Activated T-cell treated with anti-CD3 and anti-CD28 coated beads, Interleukin-2, amount 50 U/mL, for 24 hours (primary cell): ENCODE measurements at regions not wholly inside any gene's neighbourhood (a gene's known extent, or its start where the extent isn't known, plus 50 kb on each side); places are given as distances from the start of the nearest gene placed in this dataset.

Experiments used
- DNase-seq: peaks from one replicate; pipeline ENCODE4 v3.0.0-alpha.2; 2020
- H3K27ac Mint-ChIP-seq: 2 replicates; pipeline ENCODE4 v1.8.0; 2020; ENCODE audit warnings: mild to moderate bottlenecking, mixed read lengths
- H3K27me3 Mint-ChIP-seq: 2 replicates; pipeline ENCODE4 v1.8.0; 2020; ENCODE audit warnings: mixed read lengths
- H3K36me3 Mint-ChIP-seq: 2 replicates; pipeline ENCODE4 v1.8.0; 2020; ENCODE audit warnings: low read depth, mixed read lengths
- H3K4me1 Mint-ChIP-seq: 2 replicates; pipeline ENCODE4 v1.8.0; 2020; ENCODE audit warnings: low read depth, mixed read lengths
- H3K4me3 Mint-ChIP-seq: 2 replicates; pipeline ENCODE4 v1.8.0; 2020; ENCODE audit warnings: mild to moderate bottlenecking, moderate library complexity, mixed read lengths
- H3K9me3 Mint-ChIP-seq: 2 replicates; pipeline ENCODE4 v1.8.0; 2020; ENCODE audit warnings: mixed read lengths

DNA sequence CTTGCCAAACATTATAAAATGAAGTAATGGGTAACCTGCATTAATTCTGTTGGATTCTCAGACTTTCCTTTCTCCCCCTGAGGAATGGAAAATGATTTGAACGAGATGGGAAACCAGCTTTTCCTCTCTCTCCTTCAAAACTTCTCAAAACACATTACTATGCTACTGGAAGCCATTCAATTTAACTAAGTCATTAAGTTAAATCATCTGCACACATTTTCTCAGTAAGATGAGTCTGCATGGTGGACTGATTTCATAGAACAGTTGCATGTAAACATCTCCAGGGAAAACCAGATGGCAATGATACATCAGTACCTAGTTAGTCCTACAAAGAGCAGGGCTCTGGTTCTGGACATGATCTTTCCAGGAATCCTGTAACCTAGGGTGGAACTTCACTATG, 59.9 kb downstream of the BMP4 start:
- H3K4me1 Mint-ChIP-seq, result peaks cover 2% of the 10 kb centered on the region
- no peaks in the 10 kb centered on the region for H3K9me3 Mint-ChIP-seq
- H3K4me3 Mint-ChIP-seq, result no peak overlapping the region
- no peak for DNase-seq
- no peaks in the 10 kb centered on the region for H3K36me3 Mint-ChIP-seq
- H3K27me3 Mint-ChIP-seq, result no peaks in the 10 kb centered on the region
- no peak overlapping the region for H3K27ac Mint-ChIP-seq

DNA sequence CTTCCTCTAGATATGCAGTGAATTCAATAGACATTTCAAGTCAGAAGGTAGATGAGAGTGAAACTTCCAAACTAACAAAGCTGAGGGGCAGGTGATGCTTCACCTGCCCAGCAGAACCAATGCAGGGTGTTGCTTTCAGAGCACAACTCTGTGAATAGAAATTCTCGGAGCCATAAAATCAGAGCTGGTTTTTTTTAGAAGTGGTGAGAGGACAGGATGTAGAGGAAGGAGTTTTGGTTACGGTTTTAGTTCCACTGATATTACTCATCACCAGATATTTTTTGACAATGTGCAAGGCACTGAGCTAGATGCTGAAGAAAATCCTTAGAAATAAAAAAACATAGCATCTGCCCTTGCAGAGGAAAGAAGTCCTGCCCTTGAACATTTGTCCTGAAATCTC, 62.2 kb downstream of the BMP4 start:
- H3K4me3 Mint-ChIP-seq, result no peak overlapping the region
- peaks cover 2% of the 10 kb centered on the region for H3K4me1 Mint-ChIP-seq
- H3K9me3 Mint-ChIP-seq, result no peaks in the 10 kb centered on the region
- H3K27me3 Mint-ChIP-seq, result no peaks in the 10 kb centered on the region
- no peaks in the 10 kb centered on the region for H3K36me3 Mint-ChIP-seq
- DNase-seq, result no peak
- H3K27ac Mint-ChIP-seq, result no peak overlapping the region

DNA sequence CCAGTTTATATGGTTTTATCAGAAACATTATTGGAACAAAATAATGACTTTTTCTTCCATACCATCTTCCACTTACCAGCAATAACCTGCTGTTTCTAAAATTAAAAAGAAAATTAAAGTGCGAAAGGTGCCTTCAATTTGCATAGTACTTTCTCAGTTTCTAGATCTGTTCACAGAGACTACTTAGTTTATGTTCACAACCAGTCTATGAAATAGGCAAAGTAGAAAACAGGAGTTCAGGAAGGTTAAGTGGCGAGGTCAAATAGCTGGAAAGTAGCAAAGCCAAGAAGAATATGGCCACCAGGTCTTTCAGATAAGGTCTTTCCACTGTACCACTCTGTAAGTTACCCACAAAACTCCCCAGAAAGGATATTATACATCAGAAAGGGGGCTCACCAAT, 63.3 kb downstream of the BMP4 start:
- Mint-ChIP-seq H3K4me1 (peaks cover 2% of the 10 kb centered on the region), H3K27me3 (no peaks in the 10 kb centered on the region), H3K9me3 (no peaks in the 10 kb centered on the region), H3K27ac (no peak overlapping the region), H3K4me3 (no peak overlapping the region), H3K36me3 (no peaks in the 10 kb centered on the region)
- no peak for DNase-seq

DNA sequence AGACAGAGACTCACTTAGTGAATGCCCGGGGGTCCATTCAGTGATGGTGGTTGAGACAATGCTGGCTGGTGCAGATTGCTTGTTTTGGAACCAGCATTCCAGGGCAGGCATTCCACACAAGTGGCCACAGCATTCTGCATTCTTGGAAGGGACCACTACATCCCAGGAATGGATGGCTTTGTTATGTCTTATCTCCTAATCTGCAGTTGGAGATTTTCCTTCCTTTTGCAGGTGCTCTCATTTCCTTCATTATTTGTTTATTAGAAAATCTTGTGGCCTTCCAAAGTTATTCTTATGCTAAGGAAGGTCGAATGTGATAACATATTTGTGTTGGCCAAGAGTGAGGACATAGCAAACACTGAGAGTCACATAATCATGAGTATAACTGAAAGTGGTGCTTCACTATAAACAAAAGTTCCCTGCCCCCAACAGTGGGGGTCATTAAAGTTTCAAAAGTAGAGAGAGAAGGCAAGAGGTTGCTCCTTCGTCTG, 66.0 kb downstream of the BMP4 start:
- no peak overlapping the region for H3K4me3 Mint-ChIP-seq
- peaks cover 2% of the 10 kb centered on the region for H3K4me1 Mint-ChIP-seq
- no peak for DNase-seq
- H3K9me3 Mint-ChIP-seq, result no peaks in the 10 kb centered on the region
- H3K27ac Mint-ChIP-seq, result no peak overlapping the region
- H3K27me3 Mint-ChIP-seq, result no peaks in the 10 kb centered on the region
- H3K36me3 Mint-ChIP-seq, result no peaks in the 10 kb centered on the region

DNA sequence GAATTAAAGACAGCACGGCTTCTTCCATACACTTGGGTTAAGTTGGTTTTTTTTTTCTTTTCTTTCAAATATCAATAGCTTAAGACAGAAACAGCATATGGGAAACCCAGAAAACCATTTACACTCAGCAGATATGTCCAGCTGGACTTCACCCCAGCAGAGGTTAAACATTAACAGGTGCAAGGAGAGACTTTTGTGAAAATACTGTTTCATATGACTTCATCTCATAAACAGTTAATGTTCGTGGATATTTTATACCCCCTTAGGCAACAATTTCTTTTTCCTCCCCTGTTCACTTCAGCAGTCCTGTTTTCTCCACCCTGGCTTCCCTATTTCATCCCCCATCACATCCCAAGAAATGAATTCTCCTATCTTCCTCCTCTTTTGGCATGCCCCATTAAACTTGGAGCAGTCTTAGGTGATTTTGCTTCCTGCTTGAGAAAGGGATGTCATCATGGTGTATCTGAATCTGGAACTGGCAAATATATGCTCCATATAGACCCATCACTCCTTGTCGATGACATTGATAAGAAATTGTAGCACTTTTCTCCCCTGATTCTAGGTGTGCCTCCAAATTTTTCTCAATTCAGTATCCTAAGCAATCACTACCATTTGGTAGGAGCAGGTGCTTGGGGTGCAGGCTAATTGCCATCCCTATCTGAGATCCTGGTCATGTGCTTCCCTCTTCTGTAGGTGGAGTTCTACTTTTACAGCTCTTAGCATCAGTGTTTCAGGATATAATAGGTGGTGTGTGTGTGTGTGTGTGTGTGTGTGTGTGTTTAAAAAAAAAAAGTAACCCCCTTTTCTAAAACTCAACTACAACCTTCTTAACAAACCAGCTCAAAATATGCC, 67.9 kb downstream of the BMP4 start:
- DNase-seq, result no peak
- Mint-ChIP-seq H3K36me3 (no peaks in the 10 kb centered on the region), H3K9me3 (no peaks in the 10 kb centered on the region), H3K4me1 (no peaks in the 10 kb centered on the region), H3K27ac (no peak overlapping the region), H3K4me3 (no peak overlapping the region), H3K27me3 (no peaks in the 10 kb centered on the region)

DNA sequence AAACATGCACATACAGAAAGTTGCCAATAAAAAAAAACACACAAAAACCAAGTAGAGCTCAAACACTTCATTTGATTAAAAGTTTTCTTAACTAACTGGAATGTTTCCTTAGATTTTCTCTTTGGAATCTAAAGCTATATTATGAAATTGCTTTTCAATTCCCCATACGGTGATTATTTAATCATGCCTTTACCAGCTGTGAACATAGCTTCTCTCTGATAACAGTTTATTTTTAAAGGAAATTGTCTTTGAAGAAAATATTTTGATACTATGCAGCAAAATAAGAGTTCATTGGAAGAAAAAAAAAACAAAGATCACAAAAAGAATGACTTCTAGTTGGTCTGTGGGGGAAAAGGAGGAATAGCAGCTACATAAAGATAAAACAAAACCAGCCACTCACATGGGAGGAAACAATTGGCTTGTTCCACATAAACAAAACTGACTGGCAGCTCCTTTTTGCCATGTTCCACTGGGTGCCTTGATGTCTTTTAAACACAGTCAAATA, 71.4 kb downstream of the BMP4 start:
- H3K36me3 Mint-ChIP-seq, result no peaks in the 10 kb centered on the region
- DNase-seq, result no peak
- H3K27me3 Mint-ChIP-seq, result no peaks in the 10 kb centered on the region
- H3K4me1 Mint-ChIP-seq, result no peaks in the 10 kb centered on the region
- no peaks in the 10 kb centered on the region for H3K9me3 Mint-ChIP-seq
- H3K27ac Mint-ChIP-seq, result no peak overlapping the region
- H3K4me3 Mint-ChIP-seq, result no peak overlapping the region

DNA sequence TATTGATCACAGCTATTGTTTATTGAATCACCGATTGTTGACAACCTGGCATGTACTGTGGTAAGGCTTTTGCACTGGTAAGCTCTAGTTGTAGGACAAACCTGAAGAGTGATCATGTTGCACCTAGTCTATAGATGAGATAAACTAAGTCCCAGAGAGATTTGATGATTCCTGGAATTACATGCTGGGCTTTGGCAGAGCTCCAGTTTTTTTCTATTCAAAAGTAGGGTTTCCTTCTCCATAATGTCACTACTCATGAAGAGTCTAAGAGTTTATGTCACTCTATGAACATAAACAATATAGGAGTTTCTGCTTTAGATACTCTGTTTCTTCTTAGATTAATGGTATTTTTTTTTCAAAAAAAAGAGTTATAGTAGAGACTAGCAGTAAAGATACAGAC, 72.0 kb downstream of the BMP4 start:
- Mint-ChIP-seq H3K9me3 (no peaks in the 10 kb centered on the region), H3K4me1 (no peaks in the 10 kb centered on the region), H3K36me3 (no peaks in the 10 kb centered on the region), H3K4me3 (no peak overlapping the region), H3K27me3 (no peaks in the 10 kb centered on the region), H3K27ac (no peak overlapping the region)
- DNase-seq, result no peak

DNA sequence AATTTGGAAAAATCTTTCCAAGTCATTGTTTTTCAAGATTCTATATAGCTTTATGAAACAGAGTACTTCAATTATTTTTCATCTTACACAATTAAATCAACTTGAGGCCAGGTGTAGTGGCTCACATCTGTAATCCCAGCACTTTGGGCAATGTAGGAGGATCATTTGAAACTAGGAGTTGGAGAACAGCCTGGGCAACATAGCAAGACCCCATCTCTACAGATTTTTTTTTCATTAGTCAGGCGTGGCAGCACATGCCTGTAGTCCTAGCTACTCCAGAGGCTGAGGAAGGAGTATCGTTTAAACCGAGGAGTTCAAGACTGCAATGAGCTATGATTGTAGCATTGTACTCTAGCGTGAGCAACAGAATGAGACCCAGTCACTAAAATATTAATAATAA, 72.9 kb downstream of the BMP4 start:
- Mint-ChIP-seq H3K36me3 (no peaks in the 10 kb centered on the region), H3K9me3 (no peaks in the 10 kb centered on the region), H3K27ac (no peak overlapping the region), H3K4me3 (no peak overlapping the region), H3K27me3 (no peaks in the 10 kb centered on the region), H3K4me1 (no peaks in the 10 kb centered on the region)
- DNase-seq, result no peak

DNA sequence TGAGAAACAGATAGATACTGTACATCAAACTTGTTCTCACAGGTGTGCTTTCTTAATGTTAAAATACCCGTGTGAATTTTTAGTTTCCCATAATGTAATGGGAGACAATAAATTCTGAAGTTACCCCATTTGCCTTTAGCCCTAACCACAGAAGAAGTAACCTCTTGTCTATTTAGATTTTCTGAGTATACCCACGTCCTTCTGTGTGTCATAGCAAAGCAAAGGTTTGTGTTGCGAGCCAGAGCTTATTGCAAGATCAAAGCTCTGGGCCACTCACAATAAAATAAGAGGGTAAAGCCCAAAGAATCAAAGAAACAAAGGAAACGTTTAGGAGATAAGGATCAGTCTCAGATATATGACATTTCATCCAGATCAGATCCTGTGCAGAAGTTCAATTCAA, 73.9 kb downstream of the BMP4 start:
- peaks cover under 1% of the 10 kb centered on the region for H3K9me3 Mint-ChIP-seq
- no peak overlapping the region for H3K27ac Mint-ChIP-seq
- H3K27me3 Mint-ChIP-seq, result no peaks in the 10 kb centered on the region
- no peaks in the 10 kb centered on the region for H3K4me1 Mint-ChIP-seq
- DNase-seq, result no peak
- no peaks in the 10 kb centered on the region for H3K36me3 Mint-ChIP-seq
- H3K4me3 Mint-ChIP-seq, result no peak overlapping the region

DNA sequence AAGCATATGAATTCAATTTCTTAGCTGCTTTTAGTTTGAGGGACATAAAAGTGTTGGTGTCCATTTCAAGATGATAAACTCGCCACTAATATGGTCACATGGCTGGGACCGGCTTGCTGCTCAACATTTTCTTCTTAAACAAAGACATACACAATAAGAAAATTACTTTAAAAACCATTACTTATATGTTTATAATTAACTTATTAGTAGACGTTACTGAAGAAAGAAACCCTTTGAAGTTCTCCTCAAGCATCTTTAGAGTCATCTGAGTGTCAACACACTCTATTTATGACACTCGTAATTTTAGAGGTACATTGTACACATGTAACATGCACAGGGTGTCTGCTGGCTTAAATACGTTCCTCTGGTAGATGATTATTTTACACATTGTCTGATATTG, 74.7 kb downstream of the BMP4 start:
- Mint-ChIP-seq H3K36me3 (no peaks in the 10 kb centered on the region), H3K27me3 (no peaks in the 10 kb centered on the region), H3K4me3 (no peak overlapping the region), H3K9me3 (peaks cover 4% of the 10 kb centered on the region), H3K27ac (no peak overlapping the region), H3K4me1 (no peaks in the 10 kb centered on the region)
- no peak for DNase-seq

DNA sequence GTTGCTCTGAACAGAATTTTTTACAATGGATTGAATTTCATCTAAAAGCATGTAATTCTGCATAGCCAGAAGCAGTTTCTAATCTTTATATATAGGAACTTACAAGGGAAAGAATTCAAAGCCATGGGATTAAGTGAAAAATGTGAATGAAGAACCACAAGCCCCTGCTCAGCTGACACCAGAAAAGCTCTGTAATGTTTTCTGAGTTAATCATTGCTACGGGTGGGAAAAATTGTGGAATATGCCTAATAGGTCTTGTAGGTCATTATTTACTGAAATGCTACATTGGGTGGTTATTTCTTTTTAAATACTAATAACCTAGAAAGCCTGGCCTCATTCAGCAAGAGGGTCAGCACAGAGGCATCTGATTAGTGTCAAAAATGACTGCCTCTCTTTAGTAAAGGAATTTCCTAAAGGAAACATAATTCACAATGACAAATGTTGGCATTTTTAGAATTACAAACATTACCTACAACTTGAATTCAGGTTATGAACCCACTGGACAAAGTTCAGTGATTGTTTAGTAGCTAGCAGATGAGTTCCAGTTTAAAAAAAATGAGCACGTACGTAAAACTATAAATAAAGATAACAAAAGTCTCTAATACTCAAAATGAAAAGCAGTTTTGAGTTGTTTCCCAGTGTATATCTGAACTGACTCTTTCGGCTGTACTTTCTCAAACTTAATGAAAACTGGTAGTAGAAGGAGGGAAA, 75.3 kb downstream of the BMP4 start:
- Mint-ChIP-seq H3K27ac (no peak overlapping the region), H3K4me3 (no peak overlapping the region), H3K9me3 (peaks cover 10% of the 10 kb centered on the region), H3K36me3 (no peaks in the 10 kb centered on the region), H3K4me1 (no peaks in the 10 kb centered on the region), H3K27me3 (no peaks in the 10 kb centered on the region)
- no peak for DNase-seq

DNA sequence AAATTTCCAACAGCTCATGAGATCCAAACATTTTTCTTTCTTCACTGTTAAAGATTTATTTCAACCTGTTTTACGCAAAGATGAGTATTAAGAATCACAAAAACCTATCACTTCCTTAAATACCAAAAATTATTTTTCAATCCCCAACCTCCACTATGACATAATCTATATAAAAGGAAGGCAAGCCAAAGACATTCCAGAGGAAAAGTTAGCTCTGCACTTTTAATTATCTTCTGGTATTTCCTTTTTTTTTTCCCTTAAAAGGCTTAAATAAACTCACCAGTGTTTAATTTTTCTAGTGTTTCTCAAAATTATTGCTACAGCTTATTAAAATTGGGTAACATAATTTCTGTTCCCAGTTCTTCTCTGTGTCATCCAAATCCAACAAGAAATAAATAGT, 75.9 kb downstream of the BMP4 start:
- H3K4me1 Mint-ChIP-seq, result no peaks in the 10 kb centered on the region
- H3K9me3 Mint-ChIP-seq, result peaks cover 10% of the 10 kb centered on the region
- peaks cover under 1% of the 10 kb centered on the region for H3K27me3 Mint-ChIP-seq
- H3K4me3 Mint-ChIP-seq, result no peak overlapping the region
- H3K36me3 Mint-ChIP-seq, result no peaks in the 10 kb centered on the region
- no peak for DNase-seq
- no peak overlapping the region for H3K27ac Mint-ChIP-seq

DNA sequence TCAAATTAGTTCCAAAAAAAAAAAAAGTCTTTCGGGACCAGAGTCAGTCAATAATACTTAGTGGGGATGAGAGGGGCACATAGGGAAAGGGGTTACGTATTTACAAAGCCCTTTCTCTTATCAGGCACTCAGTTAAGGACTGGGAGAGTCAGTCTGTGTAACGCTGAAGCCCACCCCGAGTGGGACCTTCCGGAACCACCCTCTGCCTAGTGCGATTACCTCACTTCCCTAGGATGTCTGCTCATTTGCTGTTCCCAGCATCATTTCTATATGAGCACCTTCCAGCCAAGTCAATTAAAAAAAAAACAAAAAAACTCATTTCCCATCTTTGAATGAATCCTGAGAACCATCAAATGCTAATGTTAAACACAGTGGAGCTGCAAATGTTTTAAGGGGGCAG, 76.9 kb downstream of the BMP4 start:
- peaks cover 10% of the 10 kb centered on the region for H3K9me3 Mint-ChIP-seq
- H3K27ac Mint-ChIP-seq, result no peak overlapping the region
- H3K27me3 Mint-ChIP-seq, result peaks cover 3% of the 10 kb centered on the region
- no peaks in the 10 kb centered on the region for H3K4me1 Mint-ChIP-seq
- no peak for DNase-seq
- H3K36me3 Mint-ChIP-seq, result no peaks in the 10 kb centered on the region
- no peak overlapping the region for H3K4me3 Mint-ChIP-seq

DNA sequence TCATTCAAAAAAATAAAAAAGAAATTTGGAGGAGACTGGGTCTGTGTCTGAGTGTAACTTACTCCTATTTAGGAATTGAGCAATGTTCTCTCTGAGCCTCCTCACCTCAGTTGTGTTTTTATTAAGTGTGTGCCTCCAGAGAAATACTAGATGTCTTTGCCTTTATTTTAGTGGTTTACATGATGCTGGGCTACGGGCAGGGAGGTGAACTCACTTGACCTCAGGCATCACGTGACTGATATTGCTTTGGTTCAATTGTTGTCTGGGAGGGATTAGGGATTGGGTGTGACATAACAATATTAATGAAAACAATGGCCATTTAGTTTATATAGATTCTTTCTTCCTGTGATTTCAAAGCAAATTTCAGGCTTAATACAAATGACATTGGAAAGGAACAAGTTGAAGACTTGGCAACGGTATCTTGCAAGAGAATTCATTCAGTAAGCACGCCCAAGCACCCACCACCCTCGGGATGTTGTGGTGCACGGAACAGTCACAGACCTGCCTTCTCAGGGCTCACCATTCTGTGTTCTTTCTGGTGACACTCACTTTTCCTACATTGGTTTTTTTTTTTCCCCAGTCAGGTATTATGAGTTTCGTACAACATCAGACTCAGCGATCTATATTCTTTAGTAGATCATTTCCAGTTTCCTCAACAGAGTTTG, 77.5 kb downstream of the BMP4 start:
- Mint-ChIP-seq H3K27me3 (peaks cover 3% of the 10 kb centered on the region), H3K4me3 (no peak overlapping the region), H3K36me3 (no peaks in the 10 kb centered on the region), H3K9me3 (peaks cover 10% of the 10 kb centered on the region), H3K4me1 (no peaks in the 10 kb centered on the region), H3K27ac (no peak overlapping the region)
- no peak for DNase-seq
